HEK293T (cell line): ENCODE measurements at regions not wholly inside any gene's neighbourhood (a gene's known extent, or its start where the extent isn't known, plus 50 kb on each side); places are given as distances from the start of the nearest gene placed in this dataset.

Source experiments
- BHLHE40 ChIP-seq: fragments of 450-650 bp; IDR thresholded peaks from 2 replicates; pipeline ENCODE4 v1.6.1; 2016; ENCODE audit warnings: mild to moderate bottlenecking, moderate library complexity, borderline replicate concordance
- ELF4 ChIP-seq: fragments of 450-650 bp; IDR thresholded peaks from 2 replicates; pipeline ENCODE4 v1.6.1; 2017; ENCODE audit warnings: antibody characterized with exemption
- FOXK2 ChIP-seq: fragments of 450-650 bp; IDR thresholded peaks from 2 replicates; pipeline ENCODE4 v1.6.1; 2016; ENCODE audit warnings: mild to moderate bottlenecking
- HDGF ChIP-seq: fragments of 450-650 bp; IDR thresholded peaks from 2 replicates; pipeline ENCODE4 v1.6.1; 2017; ENCODE audit warnings: antibody characterized with exemption, borderline replicate concordance
- LEF1 ChIP-seq: fragments of 450-650 bp; IDR thresholded peaks from 2 replicates; pipeline ENCODE4 v1.6.1; 2017; ENCODE audit warnings: mild to moderate bottlenecking, borderline replicate concordance
- NFRKB ChIP-seq: fragments of 450-650 bp; IDR thresholded peaks from 2 replicates; pipeline ENCODE4 v1.6.1; 2016; ENCODE audit warnings: mild to moderate bottlenecking, moderate library complexity
- SP1 ChIP-seq: fragments of 450-650 bp; IDR thresholded peaks from 2 replicates; pipeline ENCODE4 v1.6.1; 2017
- SUZ12 ChIP-seq: fragments of 450-650 bp; IDR thresholded peaks from 2 replicates; pipeline ENCODE4 v1.6.1; 2016; ENCODE audit warnings: mild to moderate bottlenecking
- ZNF384 ChIP-seq: fragments of 450-650 bp; IDR thresholded peaks from 2 replicates; pipeline ENCODE4 v1.6.1; 2016

- TF ChIP-seq SP1 (no peak), BHLHE40 (no peak), SUZ12 (no peak), HDGF (no peak), LEF1 (no peak), ELF4 (no peak), FOXK2 (no peak), ZNF384 (no peak), NFRKB (no peak)
These were observed 571.8 kb downstream of the BRD1 start for GRCh38 chr22:49255741-49256318.
